ENCODE measurements at regions not wholly inside any gene's neighbourhood (a gene's known extent, or its start where the extent isn't known, plus 50 kb on each side); places are given as distances from the start of the nearest gene placed in this dataset.

- 84 to 94% methylated on average over 7 to 9 of the region's 10 CpGs for WGBS, 2 experiments (ENCODE audit: insufficient coverage in 2 of 2)
- Histone ChIP-seq H3K36me3 (ENCODE audit: control insufficient read depth, insufficient read depth, low read length) (no peaks in the 10 kb centered on the region), H3K4me1 (ENCODE audit: control insufficient read depth, insufficient read depth, low read length, poor library complexity, severe bottlenecking) (peaks cover 2% of the 10 kb centered on the region), H3K27ac (ENCODE audit: low read depth, low read length, severe bottlenecking) (no peak overlapping the region), H3K9me3 (ENCODE audit: control insufficient read depth, low read length) (no peaks in the 10 kb centered on the region), H3K4me3 (ENCODE audit: extremely low read depth, insufficient read depth, low read length, poor library complexity, severe bottlenecking) (no peak overlapping the region)
Measured at GRCh38 chr22:44548981-44549380, 50.9 kb upstream of the RTL6 start.

All from mesodermal cell (in vitro differentiated cells).